Activated CD4-positive, alpha-beta T cell treated with anti-CD3 and anti-CD28 coated beads, Interleukin-2, Interleukin-4, amounts not matched to agents 100 ng/mL and 50 ng/mL, durations not matched to agents 16 hours and 8 hours (primary cell): ENCODE measurements at regions not wholly inside any gene's neighbourhood (a gene's known extent, or its start where the extent isn't known, plus 50 kb on each side); places are given as distances from the start of the nearest gene placed in this dataset.
A peak's percentile ranks its signal among the peaks of the same experiment; 100 is the strongest.
"Not testable (repeated sequence)": the region's sequence is repeated elsewhere in the genome, so short reads cannot be mapped to it uniquely, and the experiment has no call there.

ENCODE experiments used
- DNase-seq: peaks from one replicate; pipeline ENCODE4 v3.0.0-alpha.2; 2020; ENCODE audit warnings: low spot score

GRCh38 chr5:174916924-174917323 lies 192.5 kb downstream of the MSX2 start:
- not testable (repeated sequence) for DNase-seq

GRCh38 chr5:174916227-174916626 lies 191.8 kb downstream of the MSX2 start:
- no peak for DNase-seq

- no peak for DNase-seq
These were observed 186.7 kb downstream of the MSX2 start for GRCh38 chr5:174911118-174911517.

- DNase-seq: peak; percentile 69
These were observed 185.9 kb downstream of the MSX2 start for GRCh38 chr5:174910245-174910737.

DNA sequence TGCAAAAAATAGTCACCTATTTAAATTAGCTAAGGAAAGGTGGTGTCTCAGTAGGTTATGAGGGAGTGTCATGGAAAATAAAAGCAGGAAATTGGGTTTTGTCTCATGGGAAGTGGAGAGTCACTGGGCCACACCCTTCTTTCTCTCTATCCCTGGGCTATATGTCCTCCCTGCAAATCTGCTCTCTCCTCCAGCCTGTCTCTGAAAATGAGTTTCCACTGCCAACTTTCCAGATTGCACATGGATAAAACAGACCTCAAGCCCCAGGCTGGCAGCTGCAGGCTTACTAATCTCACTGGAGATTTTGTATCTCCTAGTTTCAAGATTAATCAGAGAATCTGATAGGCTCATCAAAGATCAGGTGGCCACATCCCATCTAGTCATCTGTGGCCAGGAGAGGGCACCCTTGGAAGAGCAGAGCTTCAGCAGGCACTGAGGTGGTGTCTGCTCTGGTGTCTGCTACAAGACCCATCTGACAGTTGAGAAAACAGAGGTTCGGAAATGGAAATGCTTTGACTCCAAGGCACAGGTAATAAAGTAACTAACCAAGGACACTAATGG lies 178.9 kb downstream of the MSX2 start:
- peak; percentile 3 for DNase-seq

GRCh38 chr5:174901336-174901735 lies 177.0 kb downstream of the MSX2 start:
- no peak for DNase-seq

DNA sequence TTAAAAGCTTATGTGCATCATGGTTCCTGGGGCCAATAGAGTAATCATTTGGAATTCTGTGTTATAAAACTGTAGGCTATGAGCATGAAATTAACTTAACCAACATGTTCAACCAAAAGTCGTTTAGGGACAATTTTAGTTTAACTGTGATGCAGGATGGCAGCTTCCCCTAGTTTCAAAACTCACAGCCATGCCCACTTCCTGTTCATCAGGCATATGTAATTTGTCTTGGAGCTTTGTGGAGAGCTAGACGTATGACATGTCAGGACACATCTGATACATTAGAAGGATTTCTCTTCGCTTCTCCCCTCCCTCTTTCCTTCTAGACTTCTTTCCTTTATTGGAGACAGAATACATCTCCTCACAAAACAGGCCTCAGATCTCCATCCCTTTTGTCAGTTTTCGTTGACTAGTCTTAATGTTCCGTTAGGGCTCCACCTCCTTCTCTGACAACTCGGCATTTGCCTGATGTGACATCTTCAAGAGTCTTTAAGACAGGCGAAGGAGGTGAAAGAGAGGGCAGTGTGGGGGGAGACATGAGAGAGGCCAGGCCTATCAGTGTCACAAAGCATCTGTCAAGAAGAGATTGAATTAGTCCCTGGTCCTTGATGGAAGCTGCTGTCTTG lies 176.0 kb downstream of the MSX2 start:
- no peak for DNase-seq

DNA sequence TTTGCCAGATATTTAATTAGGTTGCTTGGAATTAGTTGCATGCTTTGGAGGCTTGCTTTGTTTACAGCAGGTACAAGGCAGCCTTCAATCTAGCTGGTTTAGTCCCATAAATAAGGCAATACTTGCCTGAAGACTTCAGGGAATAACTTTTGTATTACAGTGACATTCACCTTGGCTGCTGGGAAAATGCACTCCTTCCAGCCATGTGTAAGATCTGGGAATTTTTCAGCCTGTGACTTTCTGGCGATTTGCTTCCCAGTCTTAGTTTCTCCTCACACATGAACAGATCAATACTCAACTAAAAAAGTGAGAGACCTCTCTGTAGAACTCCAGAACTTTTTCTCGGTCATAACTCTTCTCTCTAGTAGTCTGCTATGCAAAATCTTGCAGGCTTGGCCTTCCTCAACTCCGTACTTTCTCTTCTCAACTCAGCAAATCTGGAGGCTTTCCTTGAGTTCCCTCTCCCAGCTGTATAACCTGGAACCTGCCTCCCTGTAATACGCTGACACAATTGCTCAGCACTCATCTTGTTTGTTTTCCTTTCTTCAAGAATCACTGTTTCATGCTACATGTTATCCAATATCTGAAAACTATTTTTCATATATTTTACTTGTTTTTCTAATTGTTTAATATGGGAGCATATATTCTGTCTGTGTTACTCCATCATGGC lies 173.0 kb downstream of the MSX2 start:
- DNase-seq: no peak

DNA sequence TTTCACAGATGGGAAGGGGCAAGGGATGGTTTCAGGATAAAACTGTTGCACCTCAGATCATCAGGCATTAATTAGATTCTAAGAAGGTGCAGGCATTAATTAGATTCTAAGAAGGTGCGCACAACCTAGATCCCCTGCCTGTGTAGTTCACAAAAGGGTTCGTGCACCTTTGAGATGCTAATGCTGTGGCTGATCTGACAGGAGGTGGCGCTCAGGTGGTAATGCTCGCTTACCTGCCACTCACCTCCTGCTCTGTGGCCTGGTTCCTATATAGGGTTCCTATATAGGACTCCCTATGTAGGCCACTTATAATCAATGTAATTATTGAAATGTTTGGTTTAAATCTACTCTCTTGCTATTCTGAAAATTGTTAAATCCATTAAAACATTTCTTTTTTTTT lies 171.0 kb downstream of the MSX2 start:
- DNase-seq: no peak

- DNase-seq: no peak
These were observed 168.4 kb downstream of the MSX2 start for GRCh38 chr5:174892742-174893141.

GRCh38 chr5:174880412-174881200 lies 156.2 kb downstream of the MSX2 start:
- not testable (repeated sequence) for DNase-seq

- no peak for DNase-seq
These were observed 153.6 kb downstream of the MSX2 start for GRCh38 chr5:174877987-174878386.

DNA sequence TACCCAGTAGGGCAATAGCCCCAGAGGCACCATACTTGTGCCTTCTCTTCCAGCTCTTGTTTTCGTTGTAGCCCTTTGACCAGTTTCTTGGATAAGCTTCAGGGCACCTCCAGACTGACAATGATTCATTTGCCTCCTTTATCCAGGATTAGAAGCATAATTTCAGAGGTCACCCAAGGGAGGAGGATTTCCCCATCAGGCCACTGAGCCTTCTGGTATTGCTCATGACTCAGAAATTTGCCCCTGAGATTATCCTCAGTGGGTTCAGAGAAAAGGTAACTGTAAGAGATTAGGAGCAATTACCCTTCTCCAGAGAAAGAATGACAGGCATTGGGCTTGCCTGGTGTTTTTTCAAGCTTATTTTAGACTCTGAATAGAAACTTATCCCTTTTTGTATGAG lies 147.9 kb downstream of the MSX2 start:
- DNase-seq: no peak

DNA sequence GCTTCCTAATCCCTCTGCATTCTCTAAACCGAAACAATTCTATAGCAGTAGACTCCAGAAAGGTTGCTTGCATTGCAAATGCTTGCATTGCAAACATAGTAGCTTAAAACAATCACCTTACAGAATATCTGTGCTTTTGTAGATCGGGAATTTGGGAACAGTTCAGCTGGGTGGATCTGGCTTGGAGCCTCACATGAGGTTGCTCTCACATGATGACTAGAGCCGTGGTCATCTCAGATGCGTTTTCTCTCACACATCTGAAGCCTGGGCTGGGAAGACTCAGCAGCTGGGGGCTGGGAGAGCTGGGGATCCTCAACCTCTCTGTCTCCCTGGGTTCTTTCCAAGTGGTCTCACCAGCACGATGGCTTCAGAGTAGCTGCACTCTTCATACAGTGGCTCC lies 127.8 kb downstream of the MSX2 start:
- DNase-seq: no peak

GRCh38 chr5:174850565-174851169 lies 126.3 kb downstream of the MSX2 start:
- DNase-seq: no peak

DNA sequence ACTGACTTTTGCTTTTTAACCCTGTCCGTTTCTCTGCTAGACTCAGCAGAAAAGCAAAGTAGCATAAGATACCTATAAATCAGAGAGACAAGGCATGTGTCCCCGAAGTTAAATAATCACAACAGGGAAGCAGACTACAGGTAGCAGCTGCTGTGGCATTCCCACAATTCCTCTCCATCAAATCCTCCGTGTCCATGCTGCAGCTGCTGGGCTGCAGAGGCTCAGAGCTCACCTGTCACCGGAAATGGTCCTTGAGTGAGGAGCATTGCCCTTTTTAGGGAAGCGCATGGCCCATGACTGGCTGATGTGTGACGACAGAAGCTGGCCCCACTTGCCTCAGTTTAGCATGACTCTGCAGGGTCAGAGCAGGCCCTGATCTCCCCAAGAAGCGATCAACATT lies 125.0 kb downstream of the MSX2 start:
- no peak for DNase-seq

DNA sequence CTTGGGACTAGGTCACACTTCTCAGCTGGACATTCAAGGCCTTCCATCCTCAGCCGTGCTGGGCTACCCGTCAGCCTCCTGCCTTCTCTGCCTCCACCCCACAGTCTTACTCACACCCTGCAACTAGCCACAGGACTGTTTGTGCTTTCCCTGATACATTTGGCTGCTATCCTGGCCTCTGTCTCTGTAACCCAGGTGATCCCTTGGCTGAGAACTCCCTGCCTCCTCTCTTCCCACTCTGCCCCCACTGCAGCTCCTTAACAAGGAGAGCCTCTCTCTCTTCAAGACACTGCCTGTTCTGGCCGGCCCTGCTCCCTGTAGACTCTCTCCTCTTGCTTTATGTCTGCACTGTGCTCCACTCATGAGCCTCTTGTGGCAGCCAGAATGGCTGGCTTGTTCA lies 120.6 kb downstream of the MSX2 start:
- DNase-seq: no peak

- no peak for DNase-seq
These were observed 119.2 kb downstream of the MSX2 start for GRCh38 chr5:174843263-174844250.

DNA sequence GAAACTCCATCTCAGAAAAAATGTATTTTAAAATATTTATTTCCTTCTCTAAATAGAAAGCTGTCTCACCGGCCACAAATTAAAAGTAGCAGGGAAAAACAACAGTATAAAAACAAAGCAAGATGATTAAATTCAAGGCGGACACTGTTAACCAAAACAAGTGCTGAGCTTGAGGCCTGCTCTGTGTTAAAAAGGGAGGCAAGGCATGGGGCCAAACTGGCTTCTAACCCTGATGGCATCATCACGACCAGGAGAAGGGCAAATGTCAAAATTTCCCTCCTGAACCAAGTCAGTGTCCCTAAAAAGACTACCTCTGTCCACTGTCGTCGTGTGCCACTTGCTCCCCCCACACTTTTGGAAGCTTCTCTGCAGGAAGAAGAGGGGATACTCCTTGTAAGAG lies 116.1 kb downstream of the MSX2 start:
- DNase-seq: no peak

DNA sequence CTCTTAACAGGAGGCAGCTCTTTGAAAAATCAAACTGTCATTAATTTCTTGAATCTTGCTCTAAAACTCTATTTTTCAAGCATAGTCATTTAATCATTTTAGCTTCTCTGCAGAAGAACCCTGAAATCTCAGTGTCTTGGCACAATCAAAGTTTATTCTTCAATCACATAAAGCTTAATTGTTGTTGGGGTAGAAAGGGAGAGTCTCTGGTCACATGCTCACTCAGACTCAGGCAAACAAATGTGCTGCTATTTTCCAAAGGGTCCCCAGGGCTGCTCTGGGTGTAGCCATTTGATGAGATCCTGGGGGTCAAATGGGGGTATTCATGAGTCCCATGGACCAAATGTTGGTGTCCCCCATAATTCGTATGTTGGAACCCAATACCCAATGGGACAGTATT lies 114.8 kb downstream of the MSX2 start:
- DNase-seq: no peak
